ENCODE measurements at regions not wholly inside any gene's neighbourhood (a gene's known extent, or its start where the extent isn't known, plus 50 kb on each side); places are given as distances from the start of the nearest gene placed in this dataset.
A peak's percentile ranks its signal among the peaks of the same experiment; 100 is the strongest.

DNA sequence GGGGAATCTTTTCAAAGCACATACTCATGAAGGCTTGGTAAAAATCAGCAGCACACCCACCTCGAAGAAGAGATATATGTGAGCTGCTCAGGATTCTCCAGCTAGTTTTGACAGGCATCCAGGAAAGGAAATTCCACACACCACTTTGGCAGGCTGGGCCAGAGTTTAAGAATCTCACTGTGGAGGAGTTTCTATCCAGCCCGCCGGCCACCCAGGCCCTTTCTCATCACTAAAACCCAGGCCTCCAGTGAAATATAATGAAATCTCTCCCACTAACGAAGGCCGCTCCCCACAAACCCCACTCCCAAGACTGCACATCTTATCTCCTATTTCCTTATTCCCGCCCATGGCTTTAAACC lies 202.0 kb downstream of the GLI2 start:
- H3K79me2 ChIP-seq, result peaks cover 3% of the 10 kb centered on the region
- H3K4me2 ChIP-seq, result peak overlapping the region; percentile 44

DNA sequence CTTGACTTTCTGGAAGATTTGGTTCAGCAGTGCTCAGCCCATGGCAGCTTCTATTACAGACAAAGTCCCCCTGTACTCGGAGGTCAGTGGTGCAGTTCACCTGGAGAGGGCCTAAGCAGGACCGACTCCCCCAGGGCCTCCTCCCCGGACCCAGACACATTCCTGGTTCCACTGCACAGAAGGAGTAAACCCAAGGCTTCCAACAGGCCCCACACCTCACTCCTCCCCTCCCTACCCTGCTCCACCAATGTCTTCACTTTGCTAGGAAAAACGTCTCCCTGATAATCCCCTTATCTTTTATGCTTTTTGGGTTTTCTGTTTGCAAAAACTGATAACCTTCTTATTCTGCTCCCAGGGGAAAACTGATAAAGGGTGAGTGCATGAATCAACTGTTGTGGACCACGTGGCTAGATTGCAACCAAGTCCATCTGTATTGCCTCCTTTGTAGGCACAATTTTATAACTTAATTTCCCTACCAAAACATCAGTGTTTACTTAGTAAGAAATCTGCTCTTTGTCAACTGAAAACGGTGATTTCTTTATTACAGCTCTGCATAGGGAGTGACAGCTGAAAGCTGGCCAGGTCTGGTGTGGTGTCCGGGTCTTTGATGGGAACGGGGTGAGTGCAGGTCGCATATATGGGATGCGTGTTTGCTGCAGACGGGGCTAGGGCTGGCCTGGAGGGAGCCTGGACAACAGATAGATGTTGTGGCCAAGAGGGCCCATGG lies 202.5 kb downstream of the GLI2 start:
- no peak overlapping the region for H3K4me3 ChIP-seq
- H3K36me3 ChIP-seq (replicated peaks; ENCODE audit: insufficient read depth, low read depth), result no peaks in the 10 kb centered on the region
- H3K79me2 ChIP-seq, result peaks cover 3% of the 10 kb centered on the region
- peak overlapping the region; percentile 64 for H3K27ac ChIP-seq
- no peaks in the 10 kb centered on the region for H4K20me1 ChIP-seq (ENCODE audit: insufficient read depth, poor library complexity, severe bottlenecking)
- H3K27me3 ChIP-seq, result no peaks in the 10 kb centered on the region
- TF ChIP-seq EZH2 (IDR thresholded peaks at IDR 0.05; ENCODE audit: borderline replicate concordance), result no peak
- TF ChIP-seq EZH2phosphoT487 (IDR thresholded peaks at IDR 0.05; ENCODE audit: low read depth, severe bottlenecking, unreplicated experiment), result no peak
- TF ChIP-seq, protein P1, sequence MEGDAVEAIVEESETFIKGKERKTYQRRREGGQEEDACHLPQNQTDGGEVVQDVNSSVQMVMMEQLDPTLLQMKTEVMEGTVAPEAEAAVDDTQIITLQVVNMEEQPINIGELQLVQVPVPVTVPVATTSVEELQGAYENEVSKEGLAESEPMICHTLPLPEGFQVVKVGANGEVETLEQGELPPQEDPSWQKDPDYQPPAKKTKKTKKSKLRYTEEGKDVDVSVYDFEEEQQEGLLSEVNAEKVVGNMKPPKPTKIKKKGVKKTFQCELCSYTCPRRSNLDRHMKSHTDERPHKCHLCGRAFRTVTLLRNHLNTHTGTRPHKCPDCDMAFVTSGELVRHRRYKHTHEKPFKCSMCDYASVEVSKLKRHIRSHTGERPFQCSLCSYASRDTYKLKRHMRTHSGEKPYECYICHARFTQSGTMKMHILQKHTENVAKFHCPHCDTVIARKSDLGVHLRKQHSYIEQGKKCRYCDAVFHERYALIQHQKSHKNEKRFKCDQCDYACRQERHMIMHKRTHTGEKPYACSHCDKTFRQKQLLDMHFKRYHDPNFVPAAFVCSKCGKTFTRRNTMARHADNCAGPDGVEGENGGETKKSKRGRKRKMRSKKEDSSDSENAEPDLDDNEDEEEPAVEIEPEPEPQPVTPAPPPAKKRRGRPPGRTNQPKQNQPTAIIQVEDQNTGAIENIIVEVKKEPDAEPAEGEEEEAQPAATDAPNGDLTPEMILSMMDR (IDR thresholded peaks at IDR 0.05; ENCODE audit: poor library complexity), result no peak
- peaks cover 67% of the 10 kb centered on the region for H3K4me1 ChIP-seq (ENCODE audit: insufficient read depth)
- no peaks in the 10 kb centered on the region for H3K9me2 ChIP-seq (replicated peaks; ENCODE audit: insufficient read depth)
- H2AFZ ChIP-seq, result no peak overlapping the region
- WGBS (ENCODE audit: low lambda C conversion rate, missing lambda C conversion rate), result 13% methylated on average over 11 of the region's 11 CpGs
- no peak for DNase-seq (ENCODE audit: low spot score)
- peak overlapping the region; percentile 44 for H3K4me2 ChIP-seq
- no peaks in the 10 kb centered on the region for H3K9me3 ChIP-seq (ENCODE audit: low read depth)

More for the DNA sequence above, 202.0 kb downstream of the GLI2 start:
- TF ChIP-seq, protein P1 (IDR thresholded peaks at IDR 0.05; ENCODE audit: poor library complexity), result no peak
- no peak for TF ChIP-seq EZH2 (IDR thresholded peaks at IDR 0.05; ENCODE audit: borderline replicate concordance)
- TF ChIP-seq EZH2phosphoT487 (IDR thresholded peaks at IDR 0.05; ENCODE audit: low read depth, severe bottlenecking, unreplicated experiment), result no peak
- Histone ChIP-seq H3K4me1 (ENCODE audit: insufficient read depth) (peaks cover 67% of the 10 kb centered on the region), H4K20me1 (ENCODE audit: insufficient read depth, poor library complexity, severe bottlenecking) (no peaks in the 10 kb centered on the region), H3K27ac (peak overlapping the region; percentile 64), H2AFZ (no peak overlapping the region), H3K9me3 (ENCODE audit: low read depth) (no peaks in the 10 kb centered on the region), H3K4me3 (no peak overlapping the region), H3K27me3 (no peaks in the 10 kb centered on the region), H3K36me3 (replicated peaks; ENCODE audit: insufficient read depth, low read depth) (no peaks in the 10 kb centered on the region), H3K9me2 (replicated peaks; ENCODE audit: insufficient read depth) (no peaks in the 10 kb centered on the region)
- 27% methylated on average over 6 of the region's 6 CpGs for WGBS (ENCODE audit: low lambda C conversion rate, missing lambda C conversion rate)
- peak; percentile 48 for DNase-seq (ENCODE audit: low spot score)

DNA sequence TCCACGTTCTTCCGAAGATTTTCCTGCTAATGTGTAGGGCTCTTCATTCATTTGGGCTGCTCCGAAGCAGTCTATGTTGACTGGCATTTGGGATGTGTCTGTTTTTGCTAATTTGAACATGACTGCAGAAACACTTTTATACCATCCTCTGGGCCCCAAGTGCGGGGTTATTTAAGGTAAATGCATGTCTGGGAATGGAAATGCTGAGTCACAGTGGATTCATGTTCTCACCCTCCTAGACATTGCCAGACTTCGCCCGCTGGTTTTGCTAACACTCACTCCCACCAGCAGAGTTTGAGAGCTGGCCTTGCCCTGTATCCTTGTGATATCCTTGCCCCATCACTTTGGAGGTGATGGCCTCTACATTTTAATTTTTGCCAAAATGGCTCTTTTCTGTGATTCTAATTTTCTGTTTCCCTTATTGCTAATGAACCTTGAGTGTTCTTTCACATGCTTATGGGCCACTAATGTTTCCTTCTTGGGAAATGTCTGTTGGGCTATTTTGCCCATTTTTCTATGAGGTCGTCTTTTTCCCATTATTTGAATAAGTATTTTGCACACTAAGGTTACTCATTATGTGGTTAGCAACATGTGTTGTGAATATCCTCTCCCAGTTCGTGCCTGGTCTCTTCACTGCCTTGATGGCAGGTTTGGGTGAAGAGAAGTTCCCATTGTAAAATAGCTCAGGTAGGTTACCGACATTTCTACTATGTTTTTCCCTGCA lies 204.1 kb downstream of the GLI2 start:
- Histone ChIP-seq H3K9me3 (ENCODE audit: low read depth) (no peaks in the 10 kb centered on the region), H3K4me2 (no peak overlapping the region), H3K9me2 (replicated peaks; ENCODE audit: insufficient read depth) (no peaks in the 10 kb centered on the region), H3K79me2 (peaks cover 3% of the 10 kb centered on the region), H3K4me3 (no peak overlapping the region), H3K4me1 (ENCODE audit: insufficient read depth) (peaks cover 56% of the 10 kb centered on the region), H4K20me1 (ENCODE audit: insufficient read depth, poor library complexity, severe bottlenecking) (no peaks in the 10 kb centered on the region), H3K36me3 (replicated peaks; ENCODE audit: insufficient read depth, low read depth) (no peaks in the 10 kb centered on the region), H2AFZ (no peak overlapping the region), H3K27ac (peak overlapping the region; percentile 64), H3K27me3 (no peaks in the 10 kb centered on the region)
- WGBS (ENCODE audit: low lambda C conversion rate, missing lambda C conversion rate), result 70% methylated on average over 9 of the region's 9 CpGs
- no peak for TF ChIP-seq EZH2 (IDR thresholded peaks at IDR 0.05; ENCODE audit: borderline replicate concordance)
- no peak for TF ChIP-seq EZH2phosphoT487 (IDR thresholded peaks at IDR 0.05; ENCODE audit: low read depth, severe bottlenecking, unreplicated experiment)
- TF ChIP-seq, protein P1 (IDR thresholded peaks at IDR 0.05; ENCODE audit: poor library complexity), result no peak
- peak; percentile 56 for DNase-seq (ENCODE audit: low spot score)
